HEK293 (cell line): ENCODE measurements at regions not wholly inside any gene's neighbourhood (a gene's known extent, or its start where the extent isn't known, plus 50 kb on each side); places are given as distances from the start of the nearest gene placed in this dataset.

Experiments used
- CTCF ChIA-PET: fragments of 350-600 bp; formaldehyde crosslinking; extraction: SDS; loops from one replicate; lab custom pipeline; 2021; ENCODE audit warnings: antibody characterized with exemption; lab: Yijun Ruan, JAX
- POLR2A ChIA-PET: fragments of 300-600 bp; formaldehyde crosslinking; extraction: SDS; loops from one replicate; lab custom pipeline; 2020; ENCODE audit warnings: antibody characterized with exemption, inconsistent platforms; lab: Yijun Ruan, JAX
- H3K27ac ChIP-seq: fragments of 200-500 bp; sonication (Bioruptor generic); 2 replicates; pipeline ENCODE4 v1.5.1; 2014; ENCODE audit warnings: low read depth, low read length, control low read depth, inconsistent platforms; ENCODE audit errors: extremely low read depth
- H3K36me3 ChIP-seq, 2 experiments: fragments of 200-500 bp in 1 of 2; sonication (Bioruptor generic) in 1 of 2; 1 replicate in 1 of 2; 2 replicates in 1 of 2; pipeline ENCODE4 v1.5.1; 2014 to 2017; ENCODE audit warnings: inconsistent platforms in 2 of 2, low read length in 2 of 2; ENCODE audit not compliant: control insufficient read depth in 2 of 2, insufficient read depth in 1 of 2
- H3K4me1 ChIP-seq: fragments of 200-500 bp; sonication (Bioruptor generic); 2 replicates; pipeline ENCODE4 v1.5.1; 2014; ENCODE audit warnings: mild to moderate bottlenecking, low read length, inconsistent platforms; ENCODE audit not compliant: control insufficient read depth, insufficient read depth
- H3K4me3 ChIP-seq: 2 replicates; pipeline ENCODE4 v1.5.1; 2011; ENCODE audit warnings: low read depth, mild to moderate bottlenecking, control low read depth, low read length, moderate library complexity
- H3K9me3 ChIP-seq: fragments of 200-500 bp; sonication (Bioruptor generic); 2 replicates; pipeline ENCODE4 v1.5.1; 2014; ENCODE audit warnings: low read depth, low read length, inconsistent platforms; ENCODE audit not compliant: control insufficient read depth, insufficient read depth
- OSR2 ChIP-seq: fragments of 450-650 bp; formaldehyde crosslinking; IDR thresholded peaks from 2 replicates; pipeline ENCODE4 v1.5.1; 2016; ENCODE audit warnings: missing biosample characterization, missing genetic modification characterization
- PBX3 ChIP-seq: sonication (generic); formaldehyde crosslinking; IDR thresholded peaks from 2 replicates; pipeline ENCODE4 v1.8.1; 2022; ENCODE audit warnings: mild to moderate bottlenecking, moderate library complexity, missing genetic modification reagents
- RBAK ChIP-seq: fragments of 450-650 bp; formaldehyde crosslinking; IDR thresholded peaks from 2 replicates; pipeline ENCODE4 v1.5.1; 2016; ENCODE audit warnings: missing biosample characterization, missing genetic modification characterization
- SP7 ChIP-seq: fragments of 450-650 bp; formaldehyde crosslinking; IDR thresholded peaks from 2 replicates; pipeline ENCODE4 v1.5.1; 2016; ENCODE audit warnings: missing biosample characterization, missing genetic modification characterization
- ZBTB1 ChIP-seq: fragments of 450-650 bp; formaldehyde crosslinking; IDR thresholded peaks from 2 replicates; pipeline ENCODE4 v1.5.1; 2016; ENCODE audit warnings: missing biosample characterization, missing genetic modification characterization
- ZBTB21 ChIP-seq: fragments of 450-650 bp; formaldehyde crosslinking; IDR thresholded peaks from 2 replicates; pipeline ENCODE4 v1.5.1; 2017; ENCODE audit warnings: missing biosample characterization, missing genetic modification characterization
- ZBTB49 ChIP-seq: fragments of 450-650 bp; formaldehyde crosslinking; IDR thresholded peaks from 2 replicates; pipeline ENCODE4 v1.5.1; 2016; ENCODE audit warnings: missing biosample characterization, missing genetic modification characterization, low read depth
- ZBTB7A ChIP-seq: fragments of 450-650 bp; formaldehyde crosslinking; IDR thresholded peaks from 2 replicates; pipeline ENCODE4 v1.5.1; 2016; ENCODE audit warnings: low read depth, missing biosample characterization, missing genetic modification characterization
- ZEB2 ChIP-seq: fragments of 450-650 bp; formaldehyde crosslinking; IDR thresholded peaks from 2 replicates; pipeline ENCODE4 v1.5.1; 2016; ENCODE audit warnings: missing biosample characterization, missing genetic modification characterization
- ZNF10 ChIP-seq: fragments of 450-650 bp; formaldehyde crosslinking; IDR thresholded peaks from 2 replicates; pipeline ENCODE4 v1.5.1; 2017; ENCODE audit warnings: missing biosample characterization, missing genetic modification characterization
- ZNF121 ChIP-seq: fragments of 450-650 bp; formaldehyde crosslinking; IDR thresholded peaks from 2 replicates; pipeline ENCODE4 v1.5.1; 2016; ENCODE audit warnings: missing biosample characterization, missing genetic modification characterization
- ZNF132 ChIP-seq: fragments of 450-650 bp; formaldehyde crosslinking; IDR thresholded peaks from 2 replicates; pipeline ENCODE4 v1.5.1; 2017; ENCODE audit warnings: missing biosample characterization, missing genetic modification characterization, borderline replicate concordance
- ZNF138 ChIP-seq: fragments of 450-650 bp; formaldehyde crosslinking; IDR thresholded peaks from 2 replicates; pipeline ENCODE4 v1.5.1; 2016; ENCODE audit warnings: missing biosample characterization, missing genetic modification characterization, borderline replicate concordance
- ZNF155 ChIP-seq: fragments of 450-650 bp; formaldehyde crosslinking; IDR thresholded peaks from 2 replicates; pipeline ENCODE4 v1.5.1; 2016; ENCODE audit warnings: missing biosample characterization, missing genetic modification characterization
- ZNF2 ChIP-seq: fragments of 450-650 bp; formaldehyde crosslinking; IDR thresholded peaks from 2 replicates; pipeline ENCODE4 v1.5.1; 2016; ENCODE audit warnings: missing biosample characterization, missing genetic modification characterization
- ZNF211 ChIP-seq: fragments of 450-650 bp; formaldehyde crosslinking; IDR thresholded peaks from 2 replicates; pipeline ENCODE4 v1.5.1; 2016; ENCODE audit warnings: low read depth, missing biosample characterization, missing genetic modification characterization
- ZNF239 ChIP-seq: fragments of 450-650 bp; formaldehyde crosslinking; IDR thresholded peaks from 2 replicates; pipeline ENCODE4 v1.5.1; 2016; ENCODE audit warnings: missing biosample characterization, missing genetic modification characterization
- ZNF302 ChIP-seq: fragments of 450-650 bp; formaldehyde crosslinking; IDR thresholded peaks from 2 replicates; pipeline ENCODE4 v1.5.1; 2016; ENCODE audit warnings: missing biosample characterization, missing genetic modification characterization, low read depth
- ZNF341 ChIP-seq: fragments of 450-650 bp; formaldehyde crosslinking; IDR thresholded peaks from 2 replicates; pipeline ENCODE4; 2016; ENCODE audit warnings: low read depth, missing biosample characterization, missing genetic modification characterization
- ZNF488 ChIP-seq: fragments of 450-650 bp; formaldehyde crosslinking; IDR thresholded peaks from 2 replicates; pipeline ENCODE4 v1.5.1; 2016; ENCODE audit warnings: missing biosample characterization, missing genetic modification characterization
- ZNF529 ChIP-seq: fragments of 450-650 bp; formaldehyde crosslinking; IDR thresholded peaks from 2 replicates; pipeline ENCODE4 v1.5.1; 2017; ENCODE audit warnings: missing genetic modification characterization, missing biosample characterization; ENCODE audit not compliant: insufficient replicate concordance
- ZNF560 ChIP-seq: fragments of 450-650 bp; formaldehyde crosslinking; IDR thresholded peaks from 2 replicates; pipeline ENCODE4 v1.5.1; 2017; ENCODE audit warnings: missing biosample characterization, missing genetic modification characterization, borderline replicate concordance
- ZNF585B ChIP-seq: fragments of 450-650 bp; formaldehyde crosslinking; IDR thresholded peaks from 2 replicates; pipeline ENCODE4 v1.5.1; 2016; ENCODE audit warnings: missing biosample characterization, missing genetic modification characterization
- ZNF624 ChIP-seq: fragments of 450-650 bp; formaldehyde crosslinking; IDR thresholded peaks from 2 replicates; pipeline ENCODE4 v1.5.1; 2017; ENCODE audit warnings: missing biosample characterization, missing genetic modification characterization
- ZNF626 ChIP-seq: fragments of 450-650 bp; sonication (Bioruptor Pico); formaldehyde crosslinking; IDR thresholded peaks from 2 replicates; pipeline ENCODE4 v1.5.1; 2018; ENCODE audit warnings: missing biosample characterization, missing genetic modification characterization, inconsistent platforms
- ZNF776 ChIP-seq: fragments of 450-650 bp; formaldehyde crosslinking; IDR thresholded peaks from 2 replicates; pipeline ENCODE4 v1.5.0; 2017; ENCODE audit warnings: missing biosample characterization, missing genetic modification characterization, borderline replicate concordance
- ZNF830 ChIP-seq: fragments of 450-650 bp; IDR thresholded peaks from 2 replicates; pipeline ENCODE4 v1.5.0; 2018; ENCODE audit warnings: missing biosample characterization, missing genetic modification characterization, low read depth, mild to moderate bottlenecking, moderate library complexity
- TF ChIP-seq, protein P1 (sequence below): fragments of 450-650 bp; formaldehyde crosslinking; IDR thresholded peaks from 2 replicates; pipeline ENCODE4; 2016; ENCODE audit warnings: missing biosample characterization, missing genetic modification characterization

- POLR2A ChIA-PET, result no interaction called here
- no peak overlapping the region for H3K27ac ChIP-seq
- CTCF ChIA-PET, result no interaction called here
- no peaks in the 10 kb centered on the region for H3K9me3 ChIP-seq
- TF ChIP-seq ZNF341 (tag by site-specific recombination) (no peak), ZNF138 (tag by site-specific recombination) (no peak), ZNF624 (tag by site-specific recombination) (no peak), ZNF560 (tag by site-specific recombination) (no peak), ZNF830 (no peak)
- H3K36me3 ChIP-seq, result no peaks in the 10 kb centered on the region
- H3K4me1 ChIP-seq, result no peaks in the 10 kb centered on the region
- H3K4me3 ChIP-seq, result no peak overlapping the region
These were observed 321.4 kb upstream of the SLC8A1 start for GRCh38 chr2:40773291-40773690.

- H3K9me3 ChIP-seq, result no peaks in the 10 kb centered on the region
- no peaks in the 10 kb centered on the region for H3K36me3 ChIP-seq
- no peak overlapping the region for H3K27ac ChIP-seq
- TF ChIP-seq ZNF155, result no peak
- no peak for TF ChIP-seq ZNF488 (tag by site-specific recombination)
- no peak for TF ChIP-seq ZNF302
- TF ChIP-seq ZNF132 (tag by site-specific recombination), result no peak
- TF ChIP-seq ZEB2 (tag by site-specific recombination), result no peak
- no peak overlapping the region for H3K4me3 ChIP-seq
- no peaks in the 10 kb centered on the region for H3K4me1 ChIP-seq
- POLR2A ChIA-PET, result no interaction called here
- CTCF ChIA-PET, result no interaction called here
These were observed 331.8 kb upstream of the SLC8A1 start for GRCh38 chr2:40783704-40784103.

GRCh38 chr2:40786636-40787035, 334.7 kb upstream of the SLC8A1 start:
- no peaks in the 10 kb centered on the region for H3K4me1 ChIP-seq
- CTCF ChIA-PET, result no interaction called here
- no peak overlapping the region for H3K27ac ChIP-seq
- TF ChIP-seq ZNF776 (tag by site-specific recombination), result no peak
- TF ChIP-seq ZNF121 (tag by site-specific recombination), result no peak
- no peak for TF ChIP-seq ZNF239 (tag by site-specific recombination)
- no peak for TF ChIP-seq PBX3 (CRISPR knock-in tag)
- TF ChIP-seq ZNF585B, result no peak
- TF ChIP-seq ZBTB21 (tag by site-specific recombination), result no peak
- TF ChIP-seq ZNF10, result no peak
- no peak for TF ChIP-seq OSR2 (tag by site-specific recombination)
- no peak for TF ChIP-seq ZBTB49 (tag by site-specific recombination)
- no peak for TF ChIP-seq RBAK (tag by site-specific recombination)
- no peak for TF ChIP-seq ZNF626 (tag by site-specific recombination)
- TF ChIP-seq ZNF211, result no peak
- TF ChIP-seq ZBTB1 (tag by site-specific recombination), result no peak
- no peak for TF ChIP-seq SP7 (tag by site-specific recombination)
- TF ChIP-seq, protein P1, sequence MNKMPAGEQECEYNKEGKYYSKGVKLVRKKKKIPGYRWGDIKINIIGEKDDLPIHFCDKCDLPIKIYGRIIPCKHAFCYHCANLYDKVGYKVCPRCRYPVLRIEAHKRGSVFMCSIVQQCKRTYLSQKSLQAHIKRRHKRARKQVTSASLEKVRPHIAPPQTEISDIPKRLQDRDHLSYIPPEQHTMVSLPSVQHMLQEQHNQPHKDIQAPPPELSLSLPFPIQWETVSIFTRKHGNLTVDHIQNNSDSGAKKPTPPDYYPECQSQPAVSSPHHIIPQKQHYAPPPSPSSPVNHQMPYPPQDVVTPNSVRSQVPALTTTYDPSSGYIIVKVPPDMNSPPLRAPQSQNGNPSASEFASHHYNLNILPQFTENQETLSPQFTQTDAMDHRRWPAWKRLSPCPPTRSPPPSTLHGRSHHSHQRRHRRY (tag by site-specific recombination), result no peak
- TF ChIP-seq ZNF529 (tag by site-specific recombination), result no peak
- TF ChIP-seq ZNF2 (tag by site-specific recombination), result no peak
- no peak for TF ChIP-seq ZBTB7A
- POLR2A ChIA-PET, result no interaction called here
- no peak overlapping the region for H3K4me3 ChIP-seq
- H3K36me3 ChIP-seq, result no peaks in the 10 kb centered on the region
- no peaks in the 10 kb centered on the region for H3K9me3 ChIP-seq
